Body of pancreas (tissue), 4 donors: ENCODE measurements at regions not wholly inside any gene's neighbourhood (a gene's known extent, or its start where the extent isn't known, plus 50 kb on each side); places are given as distances from the start of the nearest gene placed in this dataset.

Experiments used
- CTCF ChIP-seq, 7 experiments: fragments of 450-650 bp in 4 of 7; fragments of 200-600 bp in 3 of 7; sonication (generic) in 3 of 7; IDR thresholded peaks; one replicate each; pipeline ENCODE4 v1.5.1; 2016 to 2019; ENCODE audit warnings: antibody characterized with exemption in 7 of 7
- POLR2A ChIP-seq, 3 donors: fragments of 450-650 bp; IDR thresholded peaks; one replicate each; pipeline ENCODE4 v1.6.1; 2016; ENCODE audit warnings: antibody characterized with exemption in 3 of 3, mild to moderate bottlenecking in 2 of 3

GRCh38 chr1:230494026-230494425, 67.9 kb upstream of the PGBD5 start:
- TF ChIP-seq CTCF (IDR thresholded peaks at IDR 0.05) (no peak), POLR2A (IDR thresholded peaks at IDR 0.05) (no peak)
